NCI-H526 (cell line): ENCODE measurements at regions not wholly inside any gene's neighbourhood (a gene's known extent, or its start where the extent isn't known, plus 50 kb on each side); places are given as distances from the start of the nearest gene placed in this dataset.
"Not testable (repeated sequence)": the region's sequence is repeated elsewhere in the genome, so short reads cannot be mapped to it uniquely, and the experiment has no call there.

Experiments
- DNase-seq, 2 experiments: peaks; one replicate each; lab custom pipeline; 2025; lab: John Stamatoyannopoulos, UW

GRCh38 chr14:40252817-40253447 is 820.7 kb upstream of the FBXO33 start:
- DNase-seq: peak in 1 of 2 experiments; percentile 2

GRCh38 chr14:40248671-40249070 is 816.4 kb upstream of the FBXO33 start:
- DNase-seq: no peak

GRCh38 chr14:40240245-40240859 is 808.1 kb upstream of the FBXO33 start:
- DNase-seq: no peak

GRCh38 chr14:40232302-40232701 is 800.1 kb upstream of the FBXO33 start:
- no peak for DNase-seq

- DNase-seq: no peak
Observed at GRCh38 chr14:40229676-40230075, 797.4 kb upstream of the FBXO33 start.

- no peak for DNase-seq
Observed at GRCh38 chr14:40222996-40223395, 790.8 kb upstream of the FBXO33 start.

GRCh38 chr14:40221428-40221827 is 789.2 kb upstream of the FBXO33 start:
- no peak for DNase-seq

- DNase-seq: no peak
Observed at GRCh38 chr14:40219032-40219431, 786.8 kb upstream of the FBXO33 start.

GRCh38 chr14:40218282-40218941 is 786.2 kb upstream of the FBXO33 start:
- no peak for DNase-seq

- no peak for DNase-seq
Observed at GRCh38 chr14:40216976-40217375, 784.7 kb upstream of the FBXO33 start.

GRCh38 chr14:40216408-40216807 is 784.2 kb upstream of the FBXO33 start:
- DNase-seq: not testable (repeated sequence)

- peak in 1 of 2 experiments; percentile 11 for DNase-seq
Observed at GRCh38 chr14:40213701-40214100, 781.5 kb upstream of the FBXO33 start.

- no peak for DNase-seq
Observed at GRCh38 chr14:40204441-40205175, 772.4 kb upstream of the FBXO33 start.

GRCh38 chr14:40199101-40199500 is 766.9 kb upstream of the FBXO33 start:
- no peak for DNase-seq

- DNase-seq: no peak
Observed at GRCh38 chr14:40197344-40197743, 765.1 kb upstream of the FBXO33 start.

- no peak for DNase-seq
Observed at GRCh38 chr14:40188006-40188405, 755.8 kb upstream of the FBXO33 start.

GRCh38 chr14:40164083-40164482 is 731.9 kb upstream of the FBXO33 start:
- no peak for DNase-seq

- DNase-seq: no peak
Observed at GRCh38 chr14:40139657-40140056, 707.4 kb upstream of the FBXO33 start.

- DNase-seq: peak; percentile 52 to 67
Observed at GRCh38 chr14:40133463-40133862, 701.2 kb upstream of the FBXO33 start.

- DNase-seq: peak; percentile 81 to 83
Observed at GRCh38 chr14:40129159-40129558, 696.9 kb upstream of the FBXO33 start.

GRCh38 chr14:40123816-40124215 is 691.6 kb upstream of the FBXO33 start:
- no peak for DNase-seq

GRCh38 chr14:40122968-40123648 is 690.9 kb upstream of the FBXO33 start:
- DNase-seq: no peak
